HG03520 (cell line): ENCODE measurements at regions not wholly inside any gene's neighbourhood (a gene's known extent, or its start where the extent isn't known, plus 50 kb on each side); places are given as distances from the start of the nearest gene placed in this dataset.
"Not testable (repeated sequence)": the region's sequence is repeated elsewhere in the genome, so short reads cannot be mapped to it uniquely, and the experiment has no call there.

Experiments
- ATAC-seq: cut with Tn5 transposase; IDR thresholded peaks from one replicate; pipeline ENCODE4 v1.9.1; 2021; ENCODE audit warnings: mild to moderate bottlenecking, moderate library complexity; ENCODE audit not compliant: unreplicated experiment

DNA sequence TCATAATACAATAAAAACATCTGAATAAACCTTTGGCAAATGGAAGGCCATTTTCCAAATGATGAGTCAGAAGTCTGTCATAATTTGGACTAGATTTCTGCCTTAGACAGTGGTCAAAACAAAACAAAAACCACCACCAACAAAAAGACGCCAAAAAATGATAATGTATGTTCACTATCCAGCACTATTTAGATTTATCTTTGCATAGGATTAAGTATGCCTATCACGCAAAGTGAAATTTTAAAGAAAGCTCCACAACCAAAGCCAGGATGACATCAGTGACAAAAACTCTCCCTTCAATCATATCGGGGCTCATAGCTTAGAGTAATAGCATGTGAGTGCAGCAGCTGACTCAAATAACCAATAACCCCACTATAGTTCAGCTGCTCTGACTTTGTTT lies 201.9 kb downstream of the MOXD1 start:
- ATAC-seq: no peak

DNA sequence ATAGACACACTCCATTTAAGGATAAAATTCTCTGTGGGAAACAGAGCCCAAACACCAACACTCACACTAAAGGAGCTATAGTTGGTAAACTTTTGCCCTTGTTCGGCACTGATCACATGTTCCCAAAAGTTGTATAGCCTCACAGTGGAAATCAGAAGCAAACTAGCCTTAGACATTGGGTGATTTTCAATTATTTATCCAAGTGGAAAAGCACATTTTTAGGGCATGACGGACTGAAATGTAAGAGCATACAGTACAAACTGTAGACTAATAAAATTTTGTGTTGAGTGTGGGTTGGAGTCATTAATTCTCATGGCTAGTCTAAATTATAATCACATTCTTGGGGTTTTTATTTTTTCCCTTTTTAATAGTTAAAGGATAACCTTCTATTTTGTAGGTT lies 202.4 kb downstream of the MOXD1 start:
- ATAC-seq: no peak

DNA sequence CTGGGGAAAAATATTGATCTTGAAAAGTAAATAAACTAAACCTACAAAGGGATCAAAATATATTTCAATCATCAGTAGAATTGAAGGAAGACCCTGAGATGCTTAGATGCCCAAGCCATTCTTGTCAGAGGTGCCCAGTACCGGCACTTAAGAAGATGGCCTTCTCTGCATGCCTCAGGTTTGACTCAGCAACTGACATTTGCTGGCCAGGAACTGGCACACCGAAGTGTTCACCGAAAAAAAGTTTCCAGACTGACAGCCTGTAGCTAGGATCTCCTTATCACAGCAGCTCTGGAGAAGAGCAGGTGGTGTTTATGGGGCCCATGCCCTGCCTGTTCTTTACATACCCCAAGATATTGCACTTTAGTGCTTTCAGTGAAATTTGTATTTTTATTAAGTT lies 203.2 kb downstream of the MOXD1 start:
- no peak for ATAC-seq

DNA sequence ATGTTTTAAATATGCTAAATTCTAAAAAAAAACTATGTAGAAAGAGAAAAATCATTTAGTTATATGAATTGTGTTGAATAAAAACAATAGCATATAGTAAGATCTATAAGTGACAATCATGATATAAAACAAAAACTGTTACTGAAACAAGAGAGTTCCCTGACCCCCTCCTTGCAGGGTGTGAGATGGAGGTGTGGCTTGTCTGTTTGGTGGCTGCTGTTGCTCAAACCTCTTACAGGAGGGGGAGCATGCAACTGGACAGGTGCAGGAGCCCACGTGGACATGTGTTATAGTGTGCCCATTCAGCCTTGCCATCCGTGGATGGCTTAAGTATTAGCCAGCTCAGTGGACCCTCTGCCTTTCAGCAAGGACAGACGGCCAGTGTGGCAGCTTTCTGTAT lies 206.7 kb downstream of the MOXD1 start:
- ATAC-seq: no peak

DNA sequence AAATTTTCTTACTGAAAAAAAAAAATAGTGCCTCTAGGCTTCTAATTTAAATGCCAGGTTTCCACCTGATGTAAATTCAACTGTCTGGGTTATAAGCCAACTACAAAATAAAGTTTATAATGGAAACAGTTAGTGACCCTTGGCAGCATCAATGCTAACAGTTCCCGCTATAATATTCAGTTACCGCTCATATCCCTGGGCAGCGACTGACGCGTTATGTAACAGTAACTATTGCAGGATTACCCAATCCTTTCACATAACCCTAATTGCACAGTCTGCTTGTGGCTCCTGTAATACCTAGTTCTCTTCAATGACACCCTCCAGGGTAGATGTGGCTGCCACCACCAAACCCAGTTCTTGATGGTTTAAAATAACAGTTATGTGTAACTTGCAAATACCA lies 208.6 kb downstream of the MOXD1 start:
- no peak for ATAC-seq

DNA sequence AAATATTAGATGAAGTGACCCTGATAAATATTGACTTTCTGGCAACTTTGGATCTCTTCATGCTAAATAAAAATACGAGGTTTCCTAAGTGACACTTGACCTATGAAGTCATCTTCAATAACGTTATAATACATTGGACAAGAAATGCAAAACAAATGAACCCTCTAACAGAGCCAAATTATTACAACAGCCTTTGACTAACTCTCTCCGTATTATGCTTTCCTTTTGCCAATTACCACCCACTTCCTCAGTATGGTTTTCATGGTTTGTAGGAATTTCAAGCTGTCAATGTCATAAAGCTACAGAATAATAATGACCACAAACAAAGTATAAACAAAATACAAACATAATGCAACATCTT lies 210.5 kb downstream of the MOXD1 start:
- ATAC-seq: peak; percentile 20

DNA sequence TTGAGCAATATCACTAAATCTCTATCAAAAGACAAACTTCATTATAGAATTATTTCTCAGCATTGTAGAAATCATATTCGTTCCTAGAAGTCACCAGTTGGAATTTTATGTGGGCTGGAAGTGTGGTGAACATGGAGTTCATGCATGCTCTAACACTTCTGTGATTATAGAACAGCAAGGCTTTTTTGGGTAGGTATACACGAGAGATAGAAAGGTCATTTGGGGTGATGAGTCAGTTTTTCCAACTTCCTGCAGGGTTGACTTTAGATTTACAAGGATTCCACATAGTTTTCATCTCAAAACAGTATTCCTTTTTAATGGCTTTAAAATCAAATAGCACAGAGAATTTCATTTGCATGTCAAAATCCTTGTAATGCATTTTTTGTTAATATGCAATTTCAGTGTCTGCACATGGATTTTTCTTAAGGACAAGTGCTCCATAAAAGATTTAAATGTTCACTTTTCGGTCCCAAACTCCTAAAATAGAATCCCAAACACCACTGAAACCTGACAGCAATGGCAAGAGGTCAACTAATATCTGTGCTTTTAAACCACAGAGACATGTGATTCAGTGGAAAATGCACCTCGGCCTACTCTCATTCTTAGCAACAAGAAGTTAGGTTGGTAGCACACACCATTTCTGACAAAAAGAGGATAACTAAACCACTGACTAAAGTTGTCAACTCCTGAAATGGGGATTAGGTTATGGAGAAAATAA lies 211.0 kb downstream of the MOXD1 start:
- ATAC-seq: peak; percentile 86

DNA sequence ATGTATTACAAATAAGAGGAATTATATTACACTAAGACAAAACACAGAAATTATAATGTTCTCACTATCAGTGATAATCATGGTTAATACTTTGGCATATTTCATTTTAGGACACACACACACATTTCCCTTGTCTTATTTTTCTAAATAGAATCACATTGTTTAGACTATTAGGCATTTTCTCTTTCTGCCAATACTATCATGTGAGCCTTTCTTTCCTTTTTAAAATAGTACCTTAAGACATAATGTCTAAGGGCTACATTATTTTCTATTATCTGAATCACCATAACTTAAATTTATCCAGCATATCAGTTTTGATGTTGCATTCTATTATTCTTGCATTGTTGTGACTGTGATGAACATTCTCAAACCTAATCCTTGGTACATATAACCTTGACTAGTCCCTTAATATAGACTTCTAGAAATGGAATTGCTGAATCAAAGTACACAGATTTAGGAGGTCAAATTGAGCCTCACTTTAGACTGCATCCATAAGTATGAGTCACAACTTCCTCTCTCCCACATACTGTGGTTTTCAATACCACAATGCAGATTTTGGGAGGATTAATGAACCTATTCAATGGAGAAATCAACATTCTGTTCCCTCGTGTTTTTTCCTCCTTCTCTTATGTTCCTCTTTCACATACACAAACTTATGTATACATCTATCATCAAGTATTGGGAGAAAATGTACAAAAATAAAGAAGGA lies 212.6 kb downstream of the MOXD1 start:
- no peak for ATAC-seq

DNA sequence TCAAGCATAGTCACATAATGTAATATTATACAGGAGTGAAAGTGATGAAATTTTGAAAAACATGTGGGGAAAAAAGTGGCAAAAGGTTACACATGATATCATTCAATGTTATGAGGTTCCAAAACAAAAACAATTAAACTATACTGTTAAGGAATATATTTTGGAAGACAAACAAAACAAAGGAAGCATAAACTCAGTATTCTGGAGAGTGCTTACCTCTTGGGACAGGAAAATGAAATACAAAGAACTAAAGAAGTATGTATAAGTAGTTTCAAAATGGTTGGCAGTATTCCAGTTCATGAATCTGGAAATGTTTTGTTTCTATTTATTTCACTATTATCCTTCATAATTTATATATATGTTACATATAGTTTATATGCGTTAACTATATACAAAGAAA lies 213.5 kb downstream of the MOXD1 start:
- no peak for ATAC-seq

DNA sequence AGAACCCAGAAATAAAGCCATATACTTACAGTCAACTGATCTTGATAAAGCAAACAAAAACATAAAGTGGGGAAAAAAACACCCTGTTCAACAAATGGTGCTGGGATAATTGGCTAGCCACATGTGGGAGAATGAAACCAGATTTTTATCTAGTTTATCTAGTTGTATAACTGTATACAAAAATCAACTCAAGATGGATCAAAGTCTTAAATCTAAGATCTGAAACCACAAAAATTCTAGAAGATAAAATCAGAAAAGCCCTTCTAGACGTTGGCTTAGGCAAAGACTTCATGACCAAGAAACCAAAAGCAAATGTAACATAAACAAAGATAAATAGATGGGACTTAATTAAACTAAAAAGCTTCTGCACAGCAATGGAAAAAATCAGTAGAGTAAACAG lies 216.3 kb downstream of the MOXD1 start:
- ATAC-seq: not testable (repeated sequence)

DNA sequence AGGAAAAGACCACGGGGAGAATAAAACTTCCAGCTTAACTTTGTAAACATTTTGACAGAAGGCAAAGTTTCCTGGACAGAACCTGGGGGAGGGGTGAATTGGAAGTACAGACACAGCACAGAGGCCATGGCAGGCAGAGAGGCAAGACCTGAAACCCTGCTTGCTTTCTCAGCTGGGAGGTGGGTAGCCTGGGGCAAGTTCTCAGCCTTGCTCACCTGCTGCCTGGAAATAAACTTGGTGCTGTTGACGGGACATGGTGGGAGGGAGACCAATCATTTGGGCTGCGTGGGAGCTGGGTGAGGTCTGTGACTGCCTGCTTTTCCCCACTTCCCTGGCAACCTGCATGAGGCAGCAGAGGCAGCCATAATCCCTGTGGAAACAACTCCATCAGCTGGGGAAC lies 221.3 kb downstream of the MOXD1 start:
- ATAC-seq: no peak

DNA sequence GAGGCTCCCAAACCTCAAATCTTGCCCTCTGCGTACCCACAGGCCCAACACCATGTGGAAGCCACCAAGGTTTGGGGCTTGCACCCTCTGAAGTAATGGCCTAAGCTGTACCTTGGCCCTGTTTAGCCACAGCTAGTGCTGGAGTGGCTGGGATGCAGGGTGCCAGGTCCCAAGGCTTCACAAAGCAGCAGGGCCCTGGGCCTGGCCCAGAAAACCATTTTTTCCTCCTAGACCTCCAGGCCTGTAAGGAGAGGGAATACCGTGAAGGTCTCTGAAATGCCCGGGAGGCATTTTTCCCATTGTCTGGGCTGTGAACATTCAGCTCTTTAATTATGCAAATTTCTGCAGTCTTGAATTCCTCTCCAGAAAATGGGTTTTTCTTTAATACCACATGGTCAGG lies 223.7 kb upstream of the CCN2 start:
- no peak for ATAC-seq

DNA sequence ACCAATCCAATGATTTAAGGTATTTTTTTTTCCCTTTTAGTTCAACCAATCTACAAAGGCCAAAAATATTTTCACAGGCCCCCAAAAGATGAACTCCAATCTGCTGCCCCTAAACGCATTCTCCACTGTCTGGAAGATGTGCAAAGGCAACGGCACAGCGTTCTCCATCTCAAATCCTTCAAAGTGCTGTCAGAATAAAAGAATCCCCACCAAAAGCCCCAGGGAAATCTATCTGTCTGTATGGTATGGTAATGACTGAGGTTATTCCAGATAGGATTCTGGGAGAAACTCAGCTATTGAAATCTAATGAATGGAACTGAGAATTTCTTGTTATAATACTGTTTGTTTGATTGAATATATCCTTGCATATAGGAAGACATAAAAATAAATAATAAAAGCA lies 217.8 kb upstream of the CCN2 start:
- no peak for ATAC-seq

DNA sequence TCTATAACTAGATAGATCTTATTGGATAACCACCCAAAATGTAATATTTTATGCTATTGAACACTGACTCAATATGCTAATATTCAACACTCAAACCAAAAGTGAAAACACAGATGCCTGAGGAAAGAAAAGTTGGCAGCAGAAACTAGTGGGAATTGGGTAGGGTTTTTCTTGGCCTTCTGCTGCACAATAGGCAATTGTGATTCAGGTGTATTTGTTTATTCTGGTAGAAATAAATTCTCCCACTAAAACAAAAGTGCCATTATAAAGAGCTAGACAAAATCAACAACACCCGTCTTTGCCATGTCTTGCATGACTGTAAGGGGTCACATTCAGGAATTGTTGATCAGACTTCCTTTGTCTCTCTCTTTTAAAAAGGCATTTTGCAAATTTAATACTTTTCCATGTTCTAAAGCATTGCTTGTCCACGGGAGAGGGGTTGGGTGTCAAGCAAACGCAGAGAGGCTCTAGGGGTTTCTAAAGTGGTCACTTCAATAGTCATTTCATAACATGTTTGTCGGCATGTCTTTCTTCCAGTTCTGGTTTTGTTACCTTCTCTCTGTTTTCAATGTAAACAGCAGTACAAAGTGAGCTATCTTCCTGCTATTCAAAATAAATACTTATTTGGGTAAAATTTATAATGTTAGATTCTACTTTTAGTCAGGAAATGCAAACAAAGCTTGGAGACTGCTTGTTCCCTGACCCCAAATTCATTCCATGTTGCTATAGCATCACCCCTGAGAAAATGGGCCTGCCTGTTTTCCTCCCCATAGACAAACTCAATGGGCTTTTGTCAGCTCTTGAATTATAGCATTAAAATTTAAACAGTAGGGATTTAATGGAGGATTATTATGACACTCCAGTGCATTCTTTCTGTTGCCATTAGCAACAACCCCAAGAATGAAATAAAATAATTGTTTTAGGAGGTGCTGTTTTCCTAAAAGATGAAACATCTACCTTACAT lies 217.0 kb upstream of the CCN2 start:
- ATAC-seq: no peak

DNA sequence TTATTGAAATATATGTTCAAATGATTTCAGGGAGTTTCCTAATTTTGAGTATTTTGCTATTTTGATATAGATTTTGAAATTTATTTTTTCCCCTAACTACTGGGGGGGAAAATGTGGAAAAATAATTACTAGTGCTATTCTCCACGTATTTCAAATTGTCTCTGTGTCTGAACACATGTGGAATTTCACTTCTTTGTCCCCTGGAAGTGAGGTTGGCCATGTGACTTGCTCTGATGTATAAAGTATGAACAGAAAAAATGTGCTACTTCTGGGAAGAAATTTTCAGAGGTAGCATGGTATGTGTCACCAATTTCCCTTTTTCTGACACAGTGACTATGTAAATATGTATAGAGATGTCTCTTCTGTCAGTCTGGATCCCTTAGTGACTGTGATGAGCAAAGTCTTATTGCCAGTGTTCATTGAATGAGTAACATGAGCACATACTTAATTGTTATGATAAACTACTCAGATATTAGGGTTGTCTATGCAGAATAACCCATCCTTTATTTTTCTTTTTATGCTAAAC lies 215.4 kb upstream of the CCN2 start:
- no peak for ATAC-seq

DNA sequence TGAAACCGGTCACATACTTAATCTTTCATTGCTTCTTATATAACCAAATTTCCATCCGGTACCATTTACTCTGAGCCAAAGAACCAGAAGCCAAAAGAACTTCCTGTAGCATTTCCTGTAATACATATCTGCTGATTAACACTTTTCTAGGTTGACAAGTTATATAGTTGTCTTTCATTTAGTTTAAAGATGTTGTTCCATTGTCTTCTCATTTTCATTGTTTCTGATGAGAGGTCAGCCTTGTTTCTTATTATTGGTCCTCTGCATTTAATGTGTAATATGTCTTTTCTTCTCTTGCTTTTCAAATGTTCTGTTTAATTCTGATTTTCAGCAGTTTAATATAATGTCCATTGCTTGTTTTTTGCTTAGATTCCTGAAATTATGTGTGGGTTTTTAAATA lies 214.5 kb upstream of the CCN2 start:
- no peak for ATAC-seq

DNA sequence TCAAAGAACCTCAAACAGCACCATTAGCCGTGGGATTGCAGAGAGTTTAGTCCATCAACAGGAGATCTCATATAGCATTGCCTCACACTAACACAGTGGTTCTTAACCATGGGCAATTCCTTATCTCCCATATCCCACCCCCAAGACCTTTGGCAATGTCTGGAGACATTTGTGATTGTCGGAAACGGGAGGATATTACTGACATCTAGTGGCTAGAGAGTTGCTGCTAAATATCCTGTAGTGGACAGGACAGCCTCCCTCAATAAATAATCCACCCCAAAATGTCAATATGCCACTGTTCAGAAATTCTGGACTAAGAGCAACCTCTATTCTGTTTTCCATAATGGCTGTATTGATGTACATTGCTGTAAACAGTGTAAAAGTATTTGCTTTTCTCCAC lies 210.1 kb upstream of the CCN2 start:
- no peak for ATAC-seq

DNA sequence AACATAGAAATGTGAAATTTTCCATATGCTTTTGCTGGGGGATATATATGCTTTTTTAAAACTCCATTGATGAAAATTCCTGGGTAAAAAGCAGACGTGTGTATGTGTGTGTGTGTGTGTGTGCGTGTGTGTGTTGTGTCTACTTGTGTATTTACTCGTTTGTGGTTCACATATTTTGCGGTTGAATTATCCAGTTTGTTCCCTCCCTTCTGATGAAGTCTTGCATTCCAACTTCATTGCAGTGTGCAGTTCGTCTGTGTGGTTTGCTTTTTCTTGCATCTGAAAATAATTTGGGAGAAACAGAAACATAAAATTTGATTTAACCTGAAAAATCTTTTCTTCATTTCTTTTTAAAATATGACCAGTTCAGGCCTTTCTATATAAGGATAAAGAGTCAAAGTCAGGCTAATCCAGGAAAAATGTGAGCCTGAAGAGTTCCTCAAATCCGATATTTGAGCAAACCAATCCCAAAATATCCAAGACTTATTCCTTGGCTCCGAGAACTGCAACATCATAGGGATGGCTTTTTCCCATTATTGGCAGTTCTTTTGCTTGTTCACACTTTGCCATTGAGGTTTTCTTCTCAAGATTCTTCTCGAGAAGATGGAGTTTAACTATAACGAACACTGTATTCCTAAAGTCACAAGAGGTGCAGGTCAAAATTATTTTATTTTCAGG lies 202.2 kb upstream of the CCN2 start:
- no peak for ATAC-seq

DNA sequence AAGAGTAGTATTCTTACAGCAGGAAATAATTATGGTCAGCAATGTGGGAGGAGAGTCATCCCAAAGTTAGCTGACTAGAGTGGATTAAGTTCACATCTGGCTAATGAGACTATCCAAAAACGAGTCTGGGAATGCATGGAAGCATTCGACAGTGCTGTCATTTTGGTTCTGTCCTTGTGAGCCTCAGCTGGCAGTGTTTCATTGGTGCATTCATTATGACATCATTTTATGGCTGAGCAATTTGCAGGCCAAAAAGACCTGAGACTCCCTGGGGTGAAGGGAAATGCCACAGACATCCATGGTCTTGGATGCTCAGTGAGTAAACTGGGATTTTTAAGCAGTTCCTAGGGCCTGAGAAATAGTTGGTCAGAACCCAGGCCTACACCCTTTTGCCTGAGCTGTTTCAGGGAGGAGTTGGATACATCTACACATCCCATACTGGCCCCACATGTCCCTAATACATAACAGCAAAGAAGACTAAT lies 196.4 kb upstream of the CCN2 start:
- ATAC-seq: no peak

DNA sequence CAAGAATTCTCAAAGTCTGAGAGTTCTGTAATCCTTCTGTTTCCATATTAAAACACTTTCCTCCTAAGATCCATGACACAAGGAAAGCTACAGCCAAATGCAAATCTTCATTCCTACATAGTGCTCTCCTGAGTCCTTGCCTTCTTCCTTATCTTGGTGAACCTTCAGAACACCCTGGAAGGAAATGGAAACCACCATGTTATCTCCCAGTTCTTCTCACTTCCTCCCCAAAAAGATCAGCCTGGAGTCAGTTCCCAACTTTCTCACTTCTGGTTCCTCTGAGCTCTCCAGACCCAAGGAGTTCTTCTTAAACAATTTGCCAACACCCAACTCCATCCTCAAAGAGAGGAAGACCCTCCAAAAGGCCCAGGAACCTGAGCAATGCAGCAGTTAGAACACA lies 193.3 kb upstream of the CCN2 start:
- ATAC-seq: no peak

DNA sequence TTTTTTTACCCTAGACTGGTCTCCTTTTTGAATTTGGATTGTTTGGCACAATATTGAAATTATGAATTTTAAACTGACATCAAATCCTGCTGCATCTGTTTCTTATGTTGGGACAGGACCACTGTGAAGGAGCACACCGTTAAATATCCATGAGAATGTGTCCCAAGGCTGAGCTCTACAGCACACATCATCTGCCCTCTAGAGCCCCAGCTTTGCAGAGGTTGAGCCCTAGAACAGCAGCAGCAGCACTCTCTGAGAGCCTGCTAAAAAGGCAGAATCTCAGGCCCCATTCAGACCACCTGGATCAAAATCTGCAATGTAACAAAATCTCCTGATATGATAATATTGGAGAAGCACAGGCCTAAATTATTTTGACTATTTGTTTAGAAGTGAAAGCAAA lies 192.1 kb upstream of the CCN2 start:
- no peak for ATAC-seq
